ENCODE measurements at regions not wholly inside any gene's neighbourhood (a gene's known extent, or its start where the extent isn't known, plus 50 kb on each side); places are given as distances from the start of the nearest gene placed in this dataset.
"Not testable (repeated sequence)": the region's sequence is repeated elsewhere in the genome, so short reads cannot be mapped to it uniquely, and the experiment has no call there.

GRCh38 chr2:65582364-65582763 lies 150.0 kb upstream of the SPRED2 start:
- DNase-seq, result no peak

- DNase-seq, result no peak
Measured at GRCh38 chr2:65580824-65581223, 148.4 kb upstream of the SPRED2 start.

- DNase-seq, result peak; percentile 40
Measured at GRCh38 chr2:65579506-65580235, 147.3 kb upstream of the SPRED2 start.

- DNase-seq, result no peak
Measured at GRCh38 chr2:65577654-65578053, 145.3 kb upstream of the SPRED2 start.

GRCh38 chr2:65576861-65577601 lies 144.6 kb upstream of the SPRED2 start:
- no peak for DNase-seq

GRCh38 chr2:65576278-65576677 lies 143.9 kb upstream of the SPRED2 start:
- DNase-seq, result no peak

GRCh38 chr2:65574993-65575392 lies 142.6 kb upstream of the SPRED2 start:
- no peak for DNase-seq

GRCh38 chr2:65568656-65569440 lies 136.4 kb upstream of the SPRED2 start:
- not testable (repeated sequence) for DNase-seq

GRCh38 chr2:65566617-65567016 lies 134.2 kb upstream of the SPRED2 start:
- DNase-seq, result peak; percentile 57

GRCh38 chr2:65565681-65566080 lies 133.3 kb upstream of the SPRED2 start:
- DNase-seq, result no peak

- DNase-seq, result no peak
Measured at GRCh38 chr2:65564299-65564698, 131.9 kb upstream of the SPRED2 start.

GRCh38 chr2:65562890-65563289 lies 130.5 kb upstream of the SPRED2 start:
- DNase-seq, result no peak

GRCh38 chr2:65558743-65559142 lies 126.3 kb upstream of the SPRED2 start:
- no peak for DNase-seq

GRCh38 chr2:65557616-65558573 lies 125.5 kb upstream of the SPRED2 start:
- DNase-seq, result peak; percentile 76

- DNase-seq, result no peak
Measured at GRCh38 chr2:65554765-65555591, 122.6 kb upstream of the SPRED2 start.

- DNase-seq, result no peak
Measured at GRCh38 chr2:65553504-65554074, 121.2 kb upstream of the SPRED2 start.

- DNase-seq, result no peak
Measured at GRCh38 chr2:65551528-65551927, 119.1 kb upstream of the SPRED2 start.

- no peak for DNase-seq
Measured at GRCh38 chr2:65550246-65550645, 117.8 kb upstream of the SPRED2 start.

- no peak for DNase-seq
Measured at GRCh38 chr2:65549631-65550030, 117.2 kb upstream of the SPRED2 start.

GRCh38 chr2:65549257-65549627 lies 116.8 kb upstream of the SPRED2 start:
- DNase-seq, result no peak

GRCh38 chr2:65548576-65549256 lies 116.3 kb upstream of the SPRED2 start:
- DNase-seq, result no peak
